ENCODE measurements at regions not wholly inside any gene's neighbourhood (a gene's known extent, or its start where the extent isn't known, plus 50 kb on each side); places are given as distances from the start of the nearest gene placed in this dataset.

DNA sequence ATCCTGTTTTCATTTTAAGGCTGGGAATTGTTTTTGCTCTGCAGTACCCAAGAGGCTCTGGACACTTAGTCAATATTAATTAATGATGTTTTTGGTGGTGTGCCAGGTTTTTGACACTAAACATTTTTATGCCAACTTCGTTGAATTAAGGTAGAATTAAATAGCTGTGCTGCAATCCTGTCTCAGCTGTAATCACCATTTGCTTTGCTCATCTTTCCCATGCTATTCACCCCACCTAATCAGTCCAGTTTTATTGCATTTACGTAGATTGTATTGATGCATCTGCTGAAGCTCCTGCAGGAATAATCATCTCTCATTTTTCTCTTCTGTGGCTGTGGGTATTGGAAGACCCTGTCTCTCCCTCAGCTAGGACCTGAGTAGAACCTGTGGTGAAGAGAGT, 52.6 kb upstream of the TRUB1 start:
- no peak overlapping the region for H3K4me3 ChIP-seq (replicated peaks; ENCODE audit: insufficient read depth, low read length)
- no peaks in the 10 kb centered on the region for H3K27me3 ChIP-seq (ENCODE audit: insufficient read depth, poor library complexity, severe bottlenecking)
- TF ChIP-seq SPI1 (IDR thresholded peaks at IDR 0.05; ENCODE audit: borderline replicate concordance, low read depth): no peak
- TF ChIP-seq, protein P1, sequence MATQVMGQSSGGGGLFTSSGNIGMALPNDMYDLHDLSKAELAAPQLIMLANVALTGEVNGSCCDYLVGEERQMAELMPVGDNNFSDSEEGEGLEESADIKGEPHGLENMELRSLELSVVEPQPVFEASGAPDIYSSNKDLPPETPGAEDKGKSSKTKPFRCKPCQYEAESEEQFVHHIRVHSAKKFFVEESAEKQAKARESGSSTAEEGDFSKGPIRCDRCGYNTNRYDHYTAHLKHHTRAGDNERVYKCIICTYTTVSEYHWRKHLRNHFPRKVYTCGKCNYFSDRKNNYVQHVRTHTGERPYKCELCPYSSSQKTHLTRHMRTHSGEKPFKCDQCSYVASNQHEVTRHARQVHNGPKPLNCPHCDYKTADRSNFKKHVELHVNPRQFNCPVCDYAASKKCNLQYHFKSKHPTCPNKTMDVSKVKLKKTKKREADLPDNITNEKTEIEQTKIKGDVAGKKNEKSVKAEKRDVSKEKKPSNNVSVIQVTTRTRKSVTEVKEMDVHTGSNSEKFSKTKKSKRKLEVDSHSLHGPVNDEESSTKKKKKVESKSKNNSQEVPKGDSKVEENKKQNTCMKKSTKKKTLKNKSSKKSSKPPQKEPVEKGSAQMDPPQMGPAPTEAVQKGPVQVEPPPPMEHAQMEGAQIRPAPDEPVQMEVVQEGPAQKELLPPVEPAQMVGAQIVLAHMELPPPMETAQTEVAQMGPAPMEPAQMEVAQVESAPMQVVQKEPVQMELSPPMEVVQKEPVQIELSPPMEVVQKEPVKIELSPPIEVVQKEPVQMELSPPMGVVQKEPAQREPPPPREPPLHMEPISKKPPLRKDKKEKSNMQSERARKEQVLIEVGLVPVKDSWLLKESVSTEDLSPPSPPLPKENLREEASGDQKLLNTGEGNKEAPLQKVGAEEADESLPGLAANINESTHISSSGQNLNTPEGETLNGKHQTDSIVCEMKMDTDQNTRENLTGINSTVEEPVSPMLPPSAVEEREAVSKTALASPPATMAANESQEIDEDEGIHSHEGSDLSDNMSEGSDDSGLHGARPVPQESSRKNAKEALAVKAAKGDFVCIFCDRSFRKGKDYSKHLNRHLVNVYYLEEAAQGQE (IDR thresholded peaks at IDR 0.05; ENCODE audit: insufficient replicate concordance, low read depth): no peak
- no peak for TF ChIP-seq GABPA (IDR thresholded peaks at IDR 0.05; ENCODE audit: low read depth)
- TF ChIP-seq, protein P2, sequence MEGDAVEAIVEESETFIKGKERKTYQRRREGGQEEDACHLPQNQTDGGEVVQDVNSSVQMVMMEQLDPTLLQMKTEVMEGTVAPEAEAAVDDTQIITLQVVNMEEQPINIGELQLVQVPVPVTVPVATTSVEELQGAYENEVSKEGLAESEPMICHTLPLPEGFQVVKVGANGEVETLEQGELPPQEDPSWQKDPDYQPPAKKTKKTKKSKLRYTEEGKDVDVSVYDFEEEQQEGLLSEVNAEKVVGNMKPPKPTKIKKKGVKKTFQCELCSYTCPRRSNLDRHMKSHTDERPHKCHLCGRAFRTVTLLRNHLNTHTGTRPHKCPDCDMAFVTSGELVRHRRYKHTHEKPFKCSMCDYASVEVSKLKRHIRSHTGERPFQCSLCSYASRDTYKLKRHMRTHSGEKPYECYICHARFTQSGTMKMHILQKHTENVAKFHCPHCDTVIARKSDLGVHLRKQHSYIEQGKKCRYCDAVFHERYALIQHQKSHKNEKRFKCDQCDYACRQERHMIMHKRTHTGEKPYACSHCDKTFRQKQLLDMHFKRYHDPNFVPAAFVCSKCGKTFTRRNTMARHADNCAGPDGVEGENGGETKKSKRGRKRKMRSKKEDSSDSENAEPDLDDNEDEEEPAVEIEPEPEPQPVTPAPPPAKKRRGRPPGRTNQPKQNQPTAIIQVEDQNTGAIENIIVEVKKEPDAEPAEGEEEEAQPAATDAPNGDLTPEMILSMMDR (IDR thresholded peaks at IDR 0.05; ENCODE audit: insufficient read depth, low read length): no peak
- no peak for TF ChIP-seq POLR2AphosphoS5 (IDR thresholded peaks at IDR 0.05; ENCODE audit: low read depth)
- no peak overlapping the region for H3K27ac ChIP-seq (replicated peaks)
- no peak for DNase-seq (ENCODE audit: low read depth in 1 of 2, low spot score in 1 of 2)

Data from HL-60 (cell line).